IPS-15b (cell line): ENCODE measurements at regions not wholly inside any gene's neighbourhood (a gene's known extent, or its start where the extent isn't known, plus 50 kb on each side); places are given as distances from the start of the nearest gene placed in this dataset.

Experiments
- H3K27me3 ChIP-seq: one replicate; pipeline ENCODE4 v1.6.1; 2013; ENCODE audit warnings: low read length; ENCODE audit not compliant: control insufficient read depth, insufficient read depth
- H3K36me3 ChIP-seq: one replicate; pipeline ENCODE4 v1.6.1; 2013; ENCODE audit warnings: low read length; ENCODE audit not compliant: control insufficient read depth, insufficient read depth
- H3K4me1 ChIP-seq: one replicate; pipeline ENCODE4 v1.6.1; 2013; ENCODE audit warnings: mild to moderate bottlenecking, low read length; ENCODE audit not compliant: control insufficient read depth, insufficient read depth
- H3K4me3 ChIP-seq: one replicate; pipeline ENCODE4 v1.5.1; 2013; ENCODE audit warnings: low read depth, low read length
- H3K9ac ChIP-seq: one replicate; pipeline ENCODE4 v1.6.1; 2013; ENCODE audit warnings: low read depth, mild to moderate bottlenecking, low read length
- H3K9me3 ChIP-seq: one replicate; pipeline ENCODE4 v1.6.1; 2013; ENCODE audit warnings: mild to moderate bottlenecking, low read length; ENCODE audit not compliant: control insufficient read depth, insufficient read depth

DNA sequence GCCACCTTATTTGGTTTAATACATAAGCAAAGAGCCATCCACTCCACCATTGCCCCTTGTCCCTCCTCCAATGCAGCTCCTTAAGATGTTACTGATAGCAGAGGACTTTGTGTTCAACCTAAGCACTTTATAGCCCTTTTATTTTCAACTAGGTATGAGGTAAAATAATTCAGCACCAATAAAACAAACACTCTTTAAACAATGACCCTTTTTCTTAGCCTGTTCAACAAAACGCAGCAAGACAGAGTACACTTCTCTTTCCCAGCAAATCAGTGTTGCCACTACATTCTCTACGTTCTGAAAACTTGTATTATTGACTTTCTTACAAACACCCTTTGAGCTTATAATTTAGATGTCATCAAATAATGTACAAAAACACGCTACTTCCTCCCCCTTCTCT, 104.0 kb upstream of the IGLL5 start:
- H3K9ac ChIP-seq, result no peak overlapping the region
- no peaks in the 10 kb centered on the region for H3K9me3 ChIP-seq
- no peaks in the 10 kb centered on the region for H3K4me1 ChIP-seq
- no peak overlapping the region for H3K4me3 ChIP-seq
- no peaks in the 10 kb centered on the region for H3K36me3 ChIP-seq
- peaks cover 27% of the 10 kb centered on the region for H3K27me3 ChIP-seq

DNA sequence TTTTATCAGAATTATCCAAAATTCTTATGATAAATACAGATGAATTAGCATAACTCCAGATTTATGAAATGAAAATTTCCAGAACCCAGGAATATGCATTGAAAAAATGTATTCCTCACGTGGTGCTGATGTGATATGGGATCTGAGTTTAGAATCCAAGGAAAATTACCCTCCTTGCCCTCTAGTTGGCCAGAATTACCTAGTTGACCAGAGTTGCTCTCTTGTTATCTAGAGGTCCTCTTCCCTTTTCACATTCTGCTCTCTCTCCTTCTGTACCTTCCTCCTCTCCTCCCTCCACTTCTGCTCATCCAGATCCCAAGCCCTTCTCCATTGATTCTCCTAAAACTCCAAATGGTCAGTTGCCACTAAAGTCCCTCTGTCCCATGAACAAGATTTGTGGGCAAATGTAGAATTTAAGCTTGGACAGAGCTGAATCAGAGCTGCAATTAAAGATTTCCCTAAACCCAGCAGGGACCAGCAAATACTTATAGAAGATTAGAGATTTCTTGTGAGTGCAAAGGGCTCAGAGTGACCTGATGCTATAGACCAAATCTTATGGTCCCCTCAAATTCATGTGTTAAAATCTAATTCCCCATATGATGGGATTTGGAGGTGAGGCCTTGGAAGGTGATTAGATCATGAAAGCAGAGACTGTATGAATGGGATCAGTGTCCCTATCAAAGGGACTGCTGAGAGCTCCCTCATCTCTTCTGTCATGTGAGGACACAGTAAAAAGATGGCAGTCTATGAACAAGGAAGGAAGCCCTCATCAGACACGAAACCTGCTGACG, 103.2 kb upstream of the IGLL5 start:
- no peaks in the 10 kb centered on the region for H3K9me3 ChIP-seq
- H3K36me3 ChIP-seq, result no peaks in the 10 kb centered on the region
- peaks cover 27% of the 10 kb centered on the region for H3K27me3 ChIP-seq
- H3K9ac ChIP-seq, result no peak overlapping the region
- H3K4me3 ChIP-seq, result no peak overlapping the region
- no peaks in the 10 kb centered on the region for H3K4me1 ChIP-seq

DNA sequence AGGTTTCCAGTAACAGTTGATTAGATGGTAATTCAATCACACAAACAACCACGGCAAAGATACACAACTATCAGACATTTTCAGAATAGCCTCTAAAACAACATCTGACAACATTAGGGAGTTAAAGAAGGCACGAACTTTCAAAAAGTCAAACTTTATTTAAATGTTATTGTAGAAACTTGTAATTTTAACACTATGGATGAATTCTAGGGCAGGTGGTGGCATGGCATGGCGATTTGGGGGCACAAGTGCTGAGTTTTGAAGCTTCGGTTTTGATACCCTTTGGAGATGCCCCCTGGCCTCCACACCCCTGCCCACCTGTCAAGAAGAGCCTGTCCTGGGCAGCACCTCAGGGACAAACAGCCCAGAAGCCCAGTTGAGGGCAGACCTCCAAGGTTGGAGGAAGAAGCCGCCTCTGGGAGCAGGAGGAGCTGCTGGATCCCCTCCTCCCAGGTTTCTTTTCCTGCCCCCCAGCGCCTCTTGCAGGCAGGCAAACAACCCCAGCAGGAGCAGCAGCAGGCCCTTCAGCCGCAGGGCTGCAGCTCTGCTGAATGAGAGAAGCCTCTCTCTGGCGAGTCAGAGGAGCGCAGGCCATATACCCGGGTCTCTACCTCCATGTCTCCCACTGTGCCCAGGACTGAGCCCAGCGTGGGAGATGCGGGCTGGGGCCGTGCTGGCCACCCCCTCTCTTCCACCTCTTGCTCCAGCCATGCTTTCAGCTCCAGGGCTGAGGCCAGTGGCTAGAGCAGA, 102.1 kb upstream of the IGLL5 start:
- Histone ChIP-seq H3K4me1 (no peaks in the 10 kb centered on the region), H3K4me3 (no peak overlapping the region), H3K9ac (no peak overlapping the region), H3K9me3 (no peaks in the 10 kb centered on the region), H3K27me3 (peaks cover 36% of the 10 kb centered on the region), H3K36me3 (no peaks in the 10 kb centered on the region)

DNA sequence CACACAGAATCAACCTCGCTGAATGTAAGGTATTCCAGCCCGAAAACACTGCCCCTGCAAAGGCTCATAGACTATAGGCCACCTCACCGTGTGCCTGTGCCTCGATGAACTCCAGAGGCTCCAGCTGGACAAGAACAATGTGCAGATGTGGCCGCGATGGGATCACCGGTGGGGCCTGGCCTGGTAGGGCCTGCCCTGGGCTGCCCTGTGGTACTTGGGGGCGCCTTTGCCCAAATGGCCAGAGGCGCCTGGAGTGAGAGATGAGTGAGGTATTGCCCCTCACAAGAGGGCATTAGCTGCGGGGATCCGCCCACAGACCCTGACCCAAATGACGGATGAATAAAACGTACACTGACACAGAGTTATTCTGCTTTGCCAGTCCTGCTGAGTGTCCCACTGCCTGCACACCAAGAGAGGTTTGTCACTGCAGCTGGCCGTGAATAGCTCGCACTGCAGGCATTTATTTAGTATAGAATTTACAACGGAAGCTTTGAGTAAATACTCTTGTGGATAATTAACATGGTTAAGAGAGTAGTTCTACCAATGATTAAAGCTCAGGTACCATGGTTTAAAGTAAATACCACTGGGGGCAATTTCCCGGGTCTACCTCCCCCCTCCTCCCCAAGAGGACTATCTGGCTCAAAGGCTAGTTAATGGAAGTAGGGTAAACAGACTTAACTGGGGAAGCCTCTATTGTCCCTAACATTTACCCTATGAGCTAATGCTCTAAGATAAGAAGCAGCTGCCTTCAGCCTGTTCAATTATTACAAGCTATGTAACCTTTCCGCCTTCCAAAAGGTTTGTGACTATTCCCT, 101.1 kb upstream of the IGLL5 start:
- no peaks in the 10 kb centered on the region for H3K36me3 ChIP-seq
- H3K4me1 ChIP-seq, result no peaks in the 10 kb centered on the region
- H3K27me3 ChIP-seq, result peaks cover 35% of the 10 kb centered on the region
- no peak overlapping the region for H3K4me3 ChIP-seq
- no peak overlapping the region for H3K9ac ChIP-seq
- H3K9me3 ChIP-seq, result no peaks in the 10 kb centered on the region

DNA sequence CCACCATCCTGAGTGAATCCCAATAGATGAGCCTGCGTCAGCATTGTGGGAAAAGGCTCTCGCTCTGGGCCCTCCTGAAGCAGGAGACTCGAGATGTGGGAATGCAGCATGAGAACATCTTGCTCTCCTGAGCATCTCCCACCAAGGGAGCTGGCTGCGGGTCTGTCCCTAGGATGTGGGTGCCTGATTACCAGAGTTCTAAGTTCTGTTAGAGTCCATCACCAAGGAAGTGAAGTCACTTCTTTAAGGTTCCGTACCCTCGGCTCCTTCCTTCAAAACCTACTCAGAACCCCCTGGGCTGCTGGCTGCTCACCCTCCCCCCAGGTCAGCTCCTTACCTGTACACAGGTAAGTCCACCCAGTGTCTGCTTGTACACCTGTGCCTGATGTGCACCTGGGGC, 100.5 kb upstream of the IGLL5 start:
- no peak overlapping the region for H3K4me3 ChIP-seq
- H3K4me1 ChIP-seq, result no peaks in the 10 kb centered on the region
- H3K9me3 ChIP-seq, result no peaks in the 10 kb centered on the region
- H3K36me3 ChIP-seq, result no peaks in the 10 kb centered on the region
- H3K27me3 ChIP-seq, result peaks cover 36% of the 10 kb centered on the region
- no peak overlapping the region for H3K9ac ChIP-seq

GRCh38 chr22:22787786-22788459, 99.7 kb upstream of the IGLL5 start:
- peaks cover 33% of the 10 kb centered on the region for H3K27me3 ChIP-seq
- H3K4me3 ChIP-seq, result no peak overlapping the region
- no peaks in the 10 kb centered on the region for H3K4me1 ChIP-seq
- no peaks in the 10 kb centered on the region for H3K9me3 ChIP-seq
- no peak overlapping the region for H3K9ac ChIP-seq
- H3K36me3 ChIP-seq, result no peaks in the 10 kb centered on the region

GRCh38 chr22:22788460-22789037, 99.1 kb upstream of the IGLL5 start:
- Histone ChIP-seq H3K9ac (no peak overlapping the region), H3K36me3 (no peaks in the 10 kb centered on the region), H3K27me3 (peaks cover 31% of the 10 kb centered on the region), H3K4me3 (no peak overlapping the region), H3K4me1 (no peaks in the 10 kb centered on the region), H3K9me3 (no peaks in the 10 kb centered on the region)

GRCh38 chr22:22789233-22789921, 98.2 kb upstream of the IGLL5 start:
- Histone ChIP-seq H3K9ac (no peak overlapping the region), H3K9me3 (no peaks in the 10 kb centered on the region), H3K4me1 (no peaks in the 10 kb centered on the region), H3K27me3 (peaks cover 26% of the 10 kb centered on the region), H3K36me3 (no peaks in the 10 kb centered on the region), H3K4me3 (no peak overlapping the region)

DNA sequence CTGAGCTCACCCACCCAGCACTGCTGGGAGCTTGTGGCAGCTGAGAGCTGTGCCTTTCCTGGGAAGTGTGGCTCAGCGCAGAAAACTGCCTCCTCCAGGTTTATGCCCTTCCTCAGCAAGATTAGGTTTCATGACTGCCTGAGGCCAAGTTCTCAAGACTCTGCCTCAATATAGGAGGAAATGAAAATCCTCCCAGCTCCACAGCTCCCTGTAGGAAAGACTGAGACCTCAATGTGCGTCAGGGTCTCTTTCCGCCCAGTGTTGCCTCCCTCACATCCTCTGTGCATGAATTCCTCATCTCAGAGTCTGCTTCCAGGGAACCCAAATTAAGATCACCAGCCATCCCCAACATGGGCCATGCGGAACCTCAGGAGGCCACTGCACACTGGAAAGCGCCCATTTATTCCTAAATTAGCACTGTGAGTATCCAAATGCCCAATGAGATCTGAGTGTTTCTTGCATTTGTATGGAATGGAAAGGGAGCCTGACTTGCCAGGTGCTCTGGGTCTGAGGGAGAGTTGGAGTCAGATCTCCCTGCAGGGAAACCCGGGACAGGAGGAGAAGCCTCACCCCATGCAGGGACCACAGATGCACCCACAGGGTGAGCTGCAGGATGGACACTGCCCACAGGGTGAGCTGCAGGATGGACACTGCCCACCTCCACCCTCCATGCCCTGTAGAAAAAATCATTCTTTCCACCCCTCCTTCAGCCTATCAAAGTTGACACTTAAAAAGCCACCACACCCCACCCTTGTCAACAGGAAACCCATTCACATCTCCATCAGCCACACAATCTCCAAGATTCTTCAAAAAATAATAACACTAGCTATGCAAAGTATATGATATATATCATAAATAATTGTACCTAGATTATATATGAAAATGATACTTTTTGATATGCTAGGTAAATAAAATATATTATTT, 97.4 kb upstream of the IGLL5 start:
- H3K9ac ChIP-seq, result no peak overlapping the region
- no peaks in the 10 kb centered on the region for H3K9me3 ChIP-seq
- H3K4me3 ChIP-seq, result no peak overlapping the region
- peaks cover 20% of the 10 kb centered on the region for H3K27me3 ChIP-seq
- H3K36me3 ChIP-seq, result no peaks in the 10 kb centered on the region
- H3K4me1 ChIP-seq, result no peaks in the 10 kb centered on the region
